Breast epithelium (tissue), 4 donors: ENCODE measurements at regions not wholly inside any gene's neighbourhood (a gene's known extent, or its start where the extent isn't known, plus 50 kb on each side); places are given as distances from the start of the nearest gene placed in this dataset.
"Not testable (repeated sequence)": the region's sequence is repeated elsewhere in the genome, so short reads cannot be mapped to it uniquely, and the experiment has no call there.

Experiments
- DNase-seq, 2 donors: peaks; one replicate each; pipeline ENCODE4 v3.0.0-alpha.2; 2019; ENCODE audit warnings: low spot score in 2 of 2
- H3K27ac ChIP-seq, 2 donors: fragments of 200-600 bp; sonication (generic) in 1 of 2; one replicate each; pipeline ENCODE4 v1.5.1; 2016 to 2019; ENCODE audit warnings: mild to moderate bottlenecking in 1 of 2
- H3K27me3 ChIP-seq, 2 donors: fragments of 200-600 bp; sonication (generic) in 1 of 2; one replicate each; pipeline versions ENCODE4 v1.5.1 to v1.6.0; 2017 to 2019; ENCODE audit warnings: control low read depth in 1 of 2, mild to moderate bottlenecking in 1 of 2
- H3K36me3 ChIP-seq: fragments of 200-600 bp; one replicate; pipeline ENCODE4 v1.5.1; 2019
- H3K4me1 ChIP-seq, 2 donors: fragments of 200-600 bp; sonication (generic); one replicate each; pipeline ENCODE4 v1.5.1; 2016 to 2019; ENCODE audit warnings: control low read depth in 1 of 2
- H3K4me3 ChIP-seq, 3 donors: fragments of 200-600 bp; sonication (generic); 1 replicate in 2 of 3; 2 replicates in 1 of 3; pipeline ENCODE4 v1.5.1; 2016 to 2019; ENCODE audit warnings: mild to moderate bottlenecking in 3 of 3, moderate library complexity in 2 of 3
- H3K9me3 ChIP-seq, 2 donors: fragments of 200-600 bp; sonication (generic) in 1 of 2; one replicate each; pipeline ENCODE4 v1.5.1; 2016 to 2019; ENCODE audit warnings: control low read depth in 1 of 2
- CTCF ChIP-seq, 3 donors: fragments of 450-650 bp; IDR thresholded peaks; one replicate each; pipeline ENCODE4 v1.5.1; 2016 to 2017; ENCODE audit warnings: antibody characterized with exemption in 3 of 3, mild to moderate bottlenecking in 3 of 3, moderate library complexity in 3 of 3
- POLR2A ChIP-seq: fragments of 450-650 bp; IDR thresholded peaks from one replicate; pipeline ENCODE4 v1.6.1; 2016; ENCODE audit warnings: antibody characterized with exemption, mild to moderate bottlenecking, moderate library complexity
- POLR2AphosphoS5 ChIP-seq, 3 donors: sonication (generic); formaldehyde crosslinking; IDR thresholded peaks; one replicate each; pipeline ENCODE4 v1.6.1; 2017; ENCODE audit warnings: antibody characterized with exemption in 3 of 3
- intact Hi-C: fragments of 100-400 bp; cut with DNase I; formaldehyde crosslinking; loops from one replicate; pipeline ENCODE4 v1.15.1; 2023; ENCODE audit warnings: low total_unique reads

GRCh38 chr3:11908981-11909698 is 62.5 kb upstream of the TAMM41 start:
- Histone ChIP-seq H3K27ac (no peak overlapping the region), H3K4me1 (no peaks in the 10 kb centered on the region), H3K9me3 (no peaks in the 10 kb centered on the region), H3K27me3 (no peaks in the 10 kb centered on the region), H3K36me3 (no peaks in the 10 kb centered on the region), H3K4me3 (no peak overlapping the region)
- intact Hi-C loops: no loop called here
- no peak for DNase-seq
- TF ChIP-seq POLR2AphosphoS5 (IDR thresholded peaks at IDR 0.05) (no peak), POLR2A (no peak), CTCF (IDR thresholded peaks at IDR 0.05) (no peak)

DNA sequence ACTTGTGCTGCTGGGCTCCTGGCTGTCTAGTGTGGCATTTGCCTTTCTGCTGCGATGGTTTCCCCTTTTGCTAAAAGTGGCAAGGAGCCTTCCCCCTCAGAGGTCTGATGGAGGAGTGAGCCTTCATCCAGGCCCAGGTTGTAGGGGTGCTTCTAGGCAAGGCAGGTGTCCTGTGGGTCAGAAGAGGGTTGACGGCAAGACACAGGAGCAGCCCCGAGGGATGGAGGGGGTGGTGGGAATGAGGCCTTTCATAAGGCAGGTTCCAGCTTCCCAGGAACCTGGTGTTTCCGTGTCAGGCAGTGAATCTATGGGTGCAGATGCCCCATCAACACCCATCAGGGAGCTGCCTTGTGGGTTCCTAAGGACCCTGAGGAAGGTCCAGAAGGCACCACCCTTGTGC is 63.0 kb upstream of the TAMM41 start:
- Histone ChIP-seq H3K27me3 (no peaks in the 10 kb centered on the region), H3K36me3 (no peaks in the 10 kb centered on the region), H3K4me3 (no peak overlapping the region), H3K27ac (no peak overlapping the region), H3K9me3 (no peaks in the 10 kb centered on the region), H3K4me1 (no peaks in the 10 kb centered on the region)
- DNase-seq: no peak
- intact Hi-C loops: no loop called here
- TF ChIP-seq POLR2A: no peak
- no peak for TF ChIP-seq POLR2AphosphoS5 (IDR thresholded peaks at IDR 0.05)
- TF ChIP-seq CTCF (IDR thresholded peaks at IDR 0.05): no peak

GRCh38 chr3:11910216-11910930 is 63.7 kb upstream of the TAMM41 start:
- DNase-seq, H3K4me1 ChIP-seq, H3K36me3 ChIP-seq, intact Hi-C loops, H3K27ac ChIP-seq, H3K4me3 ChIP-seq, H3K27me3 ChIP-seq, H3K9me3 ChIP-seq: not testable (repeated sequence)

DNA sequence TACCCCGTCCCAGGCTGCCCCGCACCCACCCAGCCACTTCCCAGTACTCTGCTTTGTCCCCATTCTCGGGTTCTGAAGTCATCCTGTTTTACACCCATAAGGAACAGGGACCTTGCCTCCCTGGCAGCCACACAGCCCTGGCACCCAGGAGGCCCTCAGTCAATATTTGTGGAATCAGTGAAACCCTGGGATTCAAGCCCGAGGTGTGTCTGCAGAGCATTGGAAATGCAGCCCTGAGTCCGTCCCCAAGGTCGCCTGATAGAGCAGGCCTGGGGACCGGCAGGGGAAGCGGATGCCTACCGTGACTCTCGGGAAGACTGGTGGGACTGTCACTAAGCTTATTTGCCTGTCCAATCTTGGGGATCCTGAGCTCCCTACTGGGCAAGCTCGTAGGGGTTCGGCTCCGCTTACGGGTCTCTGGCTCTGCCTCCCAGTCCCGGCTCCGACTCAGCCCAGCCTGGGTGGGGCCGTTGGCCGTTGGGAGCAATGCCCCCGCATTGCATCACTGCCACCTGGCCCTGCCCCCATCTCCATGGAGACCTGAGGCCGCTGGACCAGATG is 64.4 kb upstream of the TAMM41 start:
- H3K27me3 ChIP-seq: peaks cover 0 to 5% of the 10 kb centered on the region in 2 donors
- DNase-seq: no peak

DNA sequence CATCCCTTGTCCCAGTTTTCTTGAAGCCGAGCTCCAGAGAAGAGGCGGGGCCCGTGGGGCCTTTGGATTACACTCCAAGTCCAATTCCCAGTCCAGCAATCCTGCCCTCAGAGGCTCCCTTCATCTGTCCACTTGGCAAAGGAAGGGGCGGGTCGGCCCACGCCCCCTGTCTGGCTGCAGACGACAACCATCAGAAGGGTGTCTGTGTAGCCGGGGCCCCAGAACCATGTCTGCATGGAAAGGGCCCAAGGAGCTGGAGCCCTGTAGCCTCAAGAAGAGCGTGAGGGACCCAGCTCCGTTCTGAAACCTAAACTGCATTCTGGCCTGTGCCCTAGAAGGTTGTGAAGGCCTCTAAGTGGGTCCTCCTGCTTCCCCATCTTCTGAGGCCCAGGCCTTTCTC is 65.2 kb upstream of the TAMM41 start:
- intact Hi-C loops, H3K9me3 ChIP-seq, H3K4me3 ChIP-seq, H3K4me1 ChIP-seq, DNase-seq, H3K27ac ChIP-seq, H3K36me3 ChIP-seq, H3K27me3 ChIP-seq: not testable (repeated sequence)

More for the DNA sequence above, 64.4 kb upstream of the TAMM41 start:
- Histone ChIP-seq H3K4me3 (no peak overlapping the region), H3K9me3 (no peaks in the 10 kb centered on the region), H3K36me3 (no peaks in the 10 kb centered on the region), H3K4me1 (no peaks in the 10 kb centered on the region), H3K27ac (no peak overlapping the region)
- intact Hi-C loops: no loop called here
- TF ChIP-seq CTCF (IDR thresholded peaks at IDR 0.05) (no peak), POLR2A (no peak), POLR2AphosphoS5 (IDR thresholded peaks at IDR 0.05) (no peak)

DNA sequence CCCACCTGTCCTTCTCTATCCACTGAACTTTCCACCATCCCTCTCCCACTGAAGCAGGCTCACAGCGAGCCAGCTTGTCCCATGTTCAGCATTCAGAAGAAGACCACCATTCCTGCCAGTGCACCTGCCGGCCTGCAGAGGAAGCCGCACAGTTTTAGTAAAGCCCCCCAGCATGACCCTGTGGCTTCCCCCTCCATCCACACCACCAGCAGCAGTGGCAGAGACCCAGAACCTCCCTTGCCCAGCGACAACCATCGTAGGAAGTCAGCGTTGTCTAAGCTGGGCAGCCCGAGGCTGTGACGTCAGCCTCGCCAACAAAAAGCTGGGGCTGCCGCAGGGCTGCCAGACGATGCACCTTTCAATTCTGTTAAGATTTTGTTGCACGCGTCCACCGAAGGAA is 66.6 kb upstream of the TAMM41 start:
- Histone ChIP-seq H3K9me3 (no peaks in the 10 kb centered on the region), H3K4me1 (no peaks in the 10 kb centered on the region), H3K36me3 (no peaks in the 10 kb centered on the region), H3K27me3 (peaks cover 0 to 5% of the 10 kb centered on the region in 2 donors), H3K4me3 (no peak overlapping the region), H3K27ac (no peak overlapping the region)
- DNase-seq: no peak
- intact Hi-C loops: no loop called here
- no peak for TF ChIP-seq CTCF (IDR thresholded peaks at IDR 0.05)
- TF ChIP-seq POLR2A: no peak
- TF ChIP-seq POLR2AphosphoS5 (IDR thresholded peaks at IDR 0.05): no peak
